H1 (cell line): ENCODE measurements at regions not wholly inside any gene's neighbourhood (a gene's known extent, or its start where the extent isn't known, plus 50 kb on each side); places are given as distances from the start of the nearest gene placed in this dataset.

Experiments
- CTCF ChIA-PET: fragments of 300-600 bp; sonication (Branson Sonifier 250); formaldehyde crosslinking; loops from one replicate; lab custom pipeline; 2021; ENCODE audit not compliant: partially characterized antibody; lab: Charles Lee
- POLR2A ChIA-PET: fragments of 300-600 bp; sonication (Branson Sonifier 250); formaldehyde crosslinking; loops from one replicate; lab custom pipeline; 2021; ENCODE audit warnings: inconsistent platforms; ENCODE audit not compliant: partially characterized antibody; lab: Charles Lee
- DNase-seq, 2 experiments: peaks; one replicate each; pipeline versions ENCODE4 v3.0.0 to v3.0.0-alpha.2; 2010 to 2022; ENCODE audit warnings: low spot score in 2 of 2, low read depth in 1 of 2, mixed read lengths in 1 of 2
- FAIRE-seq: peaks from 2 replicates; lab custom pipeline; 2011; peaks lifted over from hg19 to GRCh38; lab: Jason Lieb, UNC
- H2AFZ ChIP-seq: 2 replicates; pipeline ENCODE4 v1.8.1; 2012; ENCODE audit warnings: low read length, inconsistent platforms
- H2AK5ac ChIP-seq: 2 replicates; pipeline ENCODE4 v1.6.1; 2013; ENCODE audit warnings: low read depth, low read length
- H2BK120ac ChIP-seq: replicated peaks from 2 replicates; pipeline ENCODE3; 2013; ENCODE audit warnings: low read depth, low read length, inconsistent platforms
- H2BK12ac ChIP-seq: 2 replicates; pipeline ENCODE4 v1.6.1; 2013; ENCODE audit warnings: low read depth, low read length
- H2BK15ac ChIP-seq: 2 replicates; pipeline ENCODE4 v1.6.1; 2013; ENCODE audit warnings: low read length
- H2BK20ac ChIP-seq: 2 replicates; pipeline ENCODE4 v1.6.1; 2013; ENCODE audit warnings: low read length
- H2BK5ac ChIP-seq: 2 replicates; pipeline ENCODE4 v1.6.1; 2013; ENCODE audit warnings: low read depth, low read length
- H3K14ac ChIP-seq: 2 replicates; pipeline ENCODE4 v1.6.1; 2013; ENCODE audit warnings: inconsistent platforms; ENCODE audit not compliant: insufficient read length
- H3K18ac ChIP-seq: 2 replicates; pipeline ENCODE4 v1.6.1; 2013; ENCODE audit warnings: low read length; ENCODE audit errors: extremely low read depth
- H3K23ac ChIP-seq: 2 replicates; pipeline ENCODE4 v1.6.1; 2013; ENCODE audit warnings: inconsistent platforms; ENCODE audit not compliant: insufficient read length
- H3K23me2 ChIP-seq: 2 replicates; pipeline ENCODE4 v1.6.1; 2013; ENCODE audit warnings: low read depth, low read length
- H3K27ac ChIP-seq: 2 replicates; pipeline ENCODE4 v1.6.1; 2011; ENCODE audit warnings: low read depth, low read length, inconsistent platforms
- H3K27me3 ChIP-seq, 4 experiments: replicated peaks in 1 of 4; 1 replicate in 1 of 4; 2 replicates in 3 of 4; pipeline versions ENCODE4 v1.6.1 to v1.8.1; 2011 to 2013; ENCODE audit warnings: low read length in 3 of 4, mild to moderate bottlenecking in 3 of 4, inconsistent platforms in 2 of 4, mixed read lengths in 2 of 4, moderate library complexity in 1 of 4; ENCODE audit not compliant: control insufficient read depth in 3 of 4, insufficient read depth in 3 of 4; ENCODE audit errors: extremely low read depth in 1 of 4
- H3K36me3 ChIP-seq, 4 experiments: 2 replicates each; pipeline versions ENCODE4 v1.6.1 to v1.8.1; 2011 to 2013; ENCODE audit warnings: mild to moderate bottlenecking in 4 of 4, low read length in 3 of 4, moderate library complexity in 2 of 4, control low read depth in 1 of 4, inconsistent platforms in 1 of 4; ENCODE audit not compliant: insufficient read depth in 4 of 4, control insufficient read depth in 2 of 4
- H3K4ac ChIP-seq: replicated peaks from 2 replicates; pipeline ENCODE3; 2013; ENCODE audit warnings: low read length, low read depth, mixed read lengths, inconsistent platforms; ENCODE audit not compliant: insufficient read length
- H3K4me1 ChIP-seq, 4 experiments: replicated peaks in 1 of 4; 1 replicate in 1 of 4; 2 replicates in 3 of 4; pipeline versions ENCODE4 v1.6.1 to v1.8.1; 2011 to 2013; ENCODE audit warnings: low read length in 3 of 4, inconsistent platforms in 2 of 4, mixed read lengths in 1 of 4; ENCODE audit not compliant: insufficient read depth in 4 of 4, control insufficient read depth in 3 of 4
- H3K4me2 ChIP-seq, 2 experiments: 2 replicates each; pipeline versions ENCODE4 v1.6.1 to v1.8.1; 2011 to 2013; ENCODE audit warnings: low read depth in 2 of 2, low read length in 2 of 2, control low read depth in 1 of 2, inconsistent platforms in 1 of 2, mild to moderate bottlenecking in 1 of 2; ENCODE audit not compliant: insufficient read depth in 1 of 2
- H3K4me3 ChIP-seq, 4 experiments: fragments of 200-600, 300-600 bp in 1 of 4; sonication (generic), shearing (Covaris generic), sonication (Bioruptor Twin) in 1 of 4; 2 replicates each; pipeline versions ENCODE4 v1.5.1 to v1.8.1; 2011 to 2016; ENCODE audit warnings: low read length in 4 of 4, low read depth in 3 of 4, control low read depth in 2 of 4, inconsistent platforms in 2 of 4, mild to moderate bottlenecking in 2 of 4, mixed read lengths in 1 of 4, moderate library complexity in 1 of 4; ENCODE audit not compliant: insufficient read depth in 2 of 4; ENCODE audit errors: extremely low read depth in 1 of 4
- H3K56ac ChIP-seq: replicated peaks from 2 replicates; pipeline ENCODE3; 2013; ENCODE audit warnings: low read depth, mild to moderate bottlenecking, mixed read lengths, low read length, inconsistent platforms; ENCODE audit not compliant: insufficient read length
- H3K79me1 ChIP-seq: 2 replicates; pipeline ENCODE4 v1.6.1; 2013; ENCODE audit warnings: low read depth, low read length, control low read depth
- H3K79me2 ChIP-seq, 2 experiments: 2 replicates each; pipeline versions ENCODE4 v1.6.1 to v1.8.1; 2012 to 2013; ENCODE audit warnings: low read length in 2 of 2, mild to moderate bottlenecking in 2 of 2, inconsistent platforms in 1 of 2; ENCODE audit not compliant: insufficient read depth in 2 of 2, control insufficient read depth in 1 of 2
- H3K9ac ChIP-seq, 4 experiments: replicated peaks in 1 of 4; 1 replicate in 1 of 4; 2 replicates in 3 of 4; pipeline versions ENCODE4 v1.6.1 to v1.8.1; 2011 to 2013; ENCODE audit warnings: low read depth in 3 of 4, low read length in 3 of 4, control low read depth in 2 of 4, mild to moderate bottlenecking in 2 of 4, moderate library complexity in 2 of 4, inconsistent platforms in 1 of 4; ENCODE audit errors: extremely low read depth in 1 of 4
- H3K9me3 ChIP-seq, 2 experiments: 2 replicates each; pipeline versions ENCODE4 v1.6.1 to v1.8.1; 2012 to 2013; ENCODE audit warnings: mild to moderate bottlenecking in 2 of 2, moderate library complexity in 2 of 2, control low read depth in 1 of 2, inconsistent platforms in 1 of 2, low read depth in 1 of 2, low read length in 1 of 2, mixed read lengths in 1 of 2; ENCODE audit not compliant: insufficient read depth in 2 of 2
- H4K20me1 ChIP-seq, 2 experiments: replicated peaks in 1 of 2; 2 replicates each; pipeline versions ENCODE3 to v1.8.1; 2011 to 2013; ENCODE audit warnings: inconsistent platforms in 2 of 2, low read length in 2 of 2, mild to moderate bottlenecking in 1 of 2; ENCODE audit not compliant: insufficient read depth in 2 of 2, control insufficient read depth in 1 of 2
- H4K5ac ChIP-seq: 2 replicates; pipeline ENCODE4 v1.6.1; 2013; ENCODE audit warnings: low read length, low read depth, mixed read lengths, inconsistent platforms; ENCODE audit not compliant: insufficient read length
- H4K8ac ChIP-seq: 2 replicates; pipeline ENCODE4 v1.8.0; 2013; ENCODE audit warnings: mild to moderate bottlenecking, moderate library complexity, low read length, inconsistent platforms; ENCODE audit not compliant: insufficient read depth; ENCODE audit errors: extremely low read depth
- H4K91ac ChIP-seq: replicated peaks from 2 replicates; pipeline ENCODE3; 2013; ENCODE audit warnings: low read length, mixed read lengths, inconsistent platforms; ENCODE audit not compliant: insufficient read length
- BRCA1 ChIP-seq: IDR thresholded peaks from 2 replicates; pipeline ENCODE4 v1.6.1; 2012; ENCODE audit warnings: low read depth, low read length, improper control_type of control experiment
- CHD1 ChIP-seq: IDR thresholded peaks from 2 replicates; pipeline ENCODE4 v1.6.1; 2012; ENCODE audit warnings: low read depth, low read length, improper control_type of control experiment
- CHD2 ChIP-seq: IDR thresholded peaks from 2 replicates; pipeline ENCODE4 v1.6.1; 2012; ENCODE audit warnings: low read length, improper control_type of control experiment
- CREB1 ChIP-seq: IDR thresholded peaks from 2 replicates; pipeline ENCODE4 v1.6.1; 2012; ENCODE audit warnings: inconsistent platforms
- CTBP2 ChIP-seq: IDR thresholded peaks from 2 replicates; pipeline ENCODE4 v1.7.0; 2011; ENCODE audit warnings: borderline replicate concordance, mild to moderate bottlenecking, moderate library complexity, mixed read lengths, low read length; ENCODE audit not compliant: insufficient read depth, insufficient read length
- EGR1 ChIP-seq: IDR thresholded peaks from 2 replicates; pipeline ENCODE4 v1.6.1; 2011; ENCODE audit warnings: low read depth, low read length, borderline replicate concordance
- GABPA ChIP-seq: IDR thresholded peaks from 2 replicates; pipeline ENCODE4 v1.6.1; 2011; ENCODE audit warnings: mild to moderate bottlenecking, low read length, moderate library complexity, borderline replicate concordance; ENCODE audit not compliant: insufficient read depth
- HDAC6 ChIP-seq: IDR thresholded peaks from one replicate; pipeline ENCODE4 v1.7.1; 2012; ENCODE audit warnings: low read depth, mild to moderate bottlenecking, inconsistent platforms, low read length, moderate library complexity
- MAFK ChIP-seq: IDR thresholded peaks from 2 replicates; pipeline ENCODE4 v1.6.1; 2012; ENCODE audit warnings: low read depth, mild to moderate bottlenecking, improper control_type of control experiment, low read length
- MAX ChIP-seq: IDR thresholded peaks from 2 replicates; pipeline ENCODE4 v1.6.1; 2012; ENCODE audit warnings: inconsistent platforms
- NRF1 ChIP-seq: IDR thresholded peaks from 2 replicates; pipeline ENCODE4 v1.6.1; 2011; ENCODE audit warnings: mild to moderate bottlenecking, low read depth, low read length, improper control_type of control experiment
- POLR2A ChIP-seq, 2 experiments: IDR thresholded peaks; 1 replicate in 1 of 2; 2 replicates in 1 of 2; pipeline ENCODE4 v1.6.1; 2011; ENCODE audit warnings: low read depth in 2 of 2, low read length in 2 of 2, mild to moderate bottlenecking in 2 of 2; ENCODE audit errors: control extremely low read depth in 1 of 2
- SAP30 ChIP-seq: fragments of 300-600 bp; sonication (generic); IDR thresholded peaks from 2 replicates; pipeline ENCODE4 v1.7.1; 2012; ENCODE audit warnings: low read length, moderate library complexity, mild to moderate bottlenecking, inconsistent platforms; ENCODE audit not compliant: insufficient read depth, insufficient replicate concordance
- SIX5 ChIP-seq: IDR thresholded peaks from 2 replicates; pipeline ENCODE4 v1.6.1; 2011; ENCODE audit warnings: mild to moderate bottlenecking, low read depth, low read length
- TAF1 ChIP-seq: IDR thresholded peaks from 2 replicates; pipeline ENCODE4 v1.6.1; 2011; ENCODE audit warnings: mild to moderate bottlenecking, low read depth, low read length
- WGBS, 2 experiments: shearing (Covaris generic) in 1 of 2; methylation state at CpG; one replicate each; pipeline versions ENCODE4 v1.1.6 to v1.1.7; 2013 to 2015; ENCODE audit warnings: low lambda C conversion rate in 2 of 2, mixed read lengths in 2 of 2, inconsistent platforms in 1 of 2, low coverage in 1 of 2, missing lambda C conversion rate in 1 of 2; ENCODE audit not compliant: insufficient replicate concordance in 2 of 2, insufficient coverage in 1 of 2, insufficient read length in 1 of 2; ENCODE audit errors: extremely low coverage in 1 of 2, missing lambda C conversion rate in 1 of 2; 5-methylcytosine and 5-hydroxymethylcytosine counted together

- Histone ChIP-seq H3K4ac (no peak overlapping the region), H3K4me3 (no peak overlapping the region), H2BK12ac (no peak overlapping the region), H2BK20ac (no peak overlapping the region), H3K4me1 (no peaks in the 10 kb centered on the region), H4K91ac (no peak overlapping the region), H3K27ac (no peak overlapping the region), H3K23me2 (no peaks in the 10 kb centered on the region), H3K56ac (no peak overlapping the region), H4K5ac (no peak overlapping the region), H2BK15ac (no peak overlapping the region), H3K27me3 (0 out of 7 replicates have a peak, but pooled peaks cover 0 to 3% (median 0%) of the 10 kb centered on the region in 4 experiments), H3K9me3 (no peaks in the 10 kb centered on the region), H2AFZ (no peak overlapping the region), H4K20me1 (no peaks in the 10 kb centered on the region), H3K4me2 (no peak overlapping the region), H3K18ac (no peak overlapping the region), H2AK5ac (no peak overlapping the region), H3K23ac (no peak overlapping the region), H2BK120ac (no peak overlapping the region), H2BK5ac (no peak overlapping the region), H3K36me3 (no peaks in the 10 kb centered on the region), H3K79me2 (no peaks in the 10 kb centered on the region), H3K79me1 (no peaks in the 10 kb centered on the region), H3K14ac (no peak overlapping the region), H4K8ac (no peak overlapping the region; the same call in 1 of the 2 replicates), H3K9ac (no peak overlapping the region)
- WGBS, 2 experiments: 81% methylated on average over 11 of the region's 11 CpGs; no CpG with 5 or more reads in 1 of the 2 experiments
- ChIA-PET CTCF (interaction anchor here (0.6 to 3.2 kb wide), 18 partner anchors 9 to 465 kb away, joined by 3 to 18 read pairs (median 3); no protein-coding TSS in a partner anchor), POLR2A (interaction anchor here (0.6 to 1.1 kb wide), 3 partner anchors 11 to 87 kb away, joined by 3 to 6 read pairs (median 4); no protein-coding TSS in a partner anchor)
- DNase-seq (peak in 1 of 2 experiments; percentile 56), FAIRE-seq (no peak)
- no peak for TF ChIP-seq CHD1
- TF ChIP-seq NRF1: no peak
- no peak for TF ChIP-seq EGR1
- no peak for TF ChIP-seq HDAC6
- no peak for TF ChIP-seq CREB1
- no peak for TF ChIP-seq MAFK
- TF ChIP-seq CTBP2: no peak
- no peak for TF ChIP-seq POLR2A (IDR thresholded peaks at IDR 0.05; ENCODE audit: control extremely low read depth in 1 of 2, low read depth in 2 of 2, low read length in 2 of 2)
- TF ChIP-seq CHD2: no peak
- no peak for TF ChIP-seq SIX5
- no peak for TF ChIP-seq GABPA
- TF ChIP-seq BRCA1: no peak
- no peak for TF ChIP-seq TAF1
- 0 out of 2 replicates have a peak, but pooled peaks have one; percentile 36 for TF ChIP-seq MAX
- no peak for TF ChIP-seq SAP30
Measured at GRCh38 chr12:112564160-112564784, 145.5 kb downstream of the PTPN11 start.
